GDM1 (cell line): ENCODE measurements at regions not wholly inside any gene's neighbourhood (a gene's known extent, or its start where the extent isn't known, plus 50 kb on each side); places are given as distances from the start of the nearest gene placed in this dataset.
"Not testable (repeated sequence)": the region's sequence is repeated elsewhere in the genome, so short reads cannot be mapped to it uniquely, and the experiment has no call there.

ENCODE experiments used
- DNase-seq: peaks from one replicate; lab custom pipeline; 2025; lab: John Stamatoyannopoulos, UW

DNA sequence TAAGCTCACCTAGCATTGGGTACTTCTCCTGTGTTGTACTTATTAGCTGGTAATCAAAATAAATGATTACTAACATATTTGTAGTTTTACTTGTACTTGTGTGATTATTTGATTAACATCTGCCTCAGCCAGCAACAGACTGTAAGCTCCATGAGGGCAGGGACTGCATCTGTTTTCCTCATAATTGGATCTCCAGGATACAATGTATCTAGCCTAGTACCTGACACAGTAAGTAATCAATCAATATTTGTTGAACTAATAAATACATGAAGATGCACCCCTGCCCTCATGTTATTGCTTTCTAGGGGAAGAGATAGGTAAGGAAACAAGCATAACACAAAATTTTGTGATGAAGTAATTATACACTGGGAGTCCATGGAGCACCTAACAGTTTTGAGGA, 101.5 kb downstream of the TENT5C start:
- no peak for DNase-seq

DNA sequence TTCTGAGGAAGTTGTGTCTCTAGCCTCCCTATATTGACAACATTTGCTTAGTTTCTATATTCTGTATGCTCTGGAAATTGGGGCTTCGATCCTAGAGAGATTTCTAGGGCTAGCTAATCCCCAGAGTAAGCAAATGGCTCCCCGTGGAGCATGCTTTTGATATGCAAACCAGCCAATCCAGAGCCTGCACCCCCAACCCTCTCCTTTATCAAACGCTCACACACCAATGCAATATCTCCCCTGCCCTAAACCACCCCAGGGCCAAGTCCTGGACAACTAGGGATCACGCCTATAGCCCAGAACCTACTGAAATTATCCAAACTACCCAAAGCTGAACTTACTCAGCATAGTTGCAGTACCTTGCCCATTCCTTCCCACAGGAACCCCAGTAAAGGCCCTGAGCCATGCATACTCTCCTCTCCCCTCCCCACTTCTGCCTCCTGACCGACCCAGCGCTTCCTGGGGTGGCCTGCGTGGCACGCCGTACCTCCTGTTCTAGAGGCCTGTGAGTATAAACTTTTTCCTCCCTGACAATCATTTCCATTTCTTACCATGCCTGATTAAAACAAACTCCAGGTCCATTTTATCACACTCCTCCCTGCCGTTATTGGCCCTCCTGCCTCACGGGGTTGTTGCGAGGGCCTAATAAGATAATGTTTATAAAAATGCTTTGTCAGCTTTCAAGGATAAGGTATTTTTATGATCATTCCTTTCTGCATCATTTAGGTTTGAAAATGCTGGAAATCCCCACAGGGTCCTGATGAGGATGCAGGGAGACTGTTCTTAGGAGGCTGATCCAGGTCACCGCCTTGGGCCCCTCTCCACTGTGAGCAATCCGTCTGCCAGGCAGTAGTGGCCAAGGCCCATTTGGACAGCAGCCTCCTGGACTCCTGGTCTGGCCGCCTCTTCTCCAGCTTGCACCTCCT, 102.7 kb downstream of the TENT5C start:
- DNase-seq, result no peak

DNA sequence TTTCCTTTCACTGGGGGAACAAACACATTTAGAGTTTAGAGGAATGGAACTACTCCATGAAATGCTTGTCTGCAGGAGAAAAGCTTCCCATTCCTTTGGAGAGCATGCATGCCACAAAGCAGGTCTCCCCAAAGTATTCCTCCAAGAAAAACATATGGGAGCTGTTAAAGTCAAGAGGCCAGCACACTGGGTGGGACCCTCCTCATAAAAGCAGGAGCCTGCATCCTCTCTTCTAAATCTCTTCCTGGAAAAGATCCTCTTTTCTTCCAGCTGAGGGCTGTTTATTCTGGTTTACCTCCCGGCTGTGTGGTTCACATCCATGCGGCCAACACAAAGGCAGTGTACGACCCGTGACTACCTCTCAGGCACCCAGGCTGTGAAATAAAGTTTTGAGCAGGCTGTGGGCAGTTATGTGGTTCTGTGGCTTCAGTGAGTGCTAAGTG, 103.4 kb downstream of the TENT5C start:
- DNase-seq, result no peak

DNA sequence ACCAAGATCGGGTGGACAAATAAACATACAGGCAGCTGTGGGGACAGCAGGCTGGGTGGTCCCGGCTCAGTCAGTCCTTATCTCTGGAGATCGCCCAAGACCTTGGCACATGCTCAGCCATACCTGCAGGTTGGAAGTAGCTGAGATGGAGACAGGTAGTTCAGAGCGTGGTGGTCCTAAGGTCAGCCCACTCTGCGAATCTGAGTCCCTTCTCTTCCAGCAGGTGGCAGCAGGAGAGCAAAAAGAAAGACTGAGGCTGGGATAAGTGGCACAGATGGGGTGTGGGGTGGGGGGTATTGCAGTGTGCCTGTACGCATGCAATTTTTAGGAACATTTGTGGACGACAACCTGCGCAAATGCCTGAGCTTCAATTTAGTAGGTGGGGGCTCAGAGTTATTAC, 104.9 kb downstream of the TENT5C start:
- DNase-seq, result no peak

DNA sequence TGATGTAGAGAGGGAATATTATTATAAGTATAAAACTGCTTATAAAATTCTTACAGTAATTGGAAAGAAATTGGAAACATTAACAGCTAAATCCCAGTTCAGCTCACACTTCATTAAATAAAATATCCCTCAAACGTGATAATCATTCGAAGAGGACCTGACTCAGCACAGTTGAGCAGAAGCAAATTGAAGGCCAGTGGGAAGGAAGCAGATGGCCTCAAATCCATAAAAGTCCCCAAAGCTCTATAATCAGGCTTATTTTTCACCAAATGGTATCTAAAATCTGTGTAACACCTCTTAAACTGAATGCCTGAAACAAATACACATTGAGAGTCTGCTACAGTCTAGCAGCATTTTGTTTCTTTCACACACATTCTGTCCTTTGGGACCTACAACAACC, 106.8 kb downstream of the TENT5C start:
- DNase-seq, result no peak

DNA sequence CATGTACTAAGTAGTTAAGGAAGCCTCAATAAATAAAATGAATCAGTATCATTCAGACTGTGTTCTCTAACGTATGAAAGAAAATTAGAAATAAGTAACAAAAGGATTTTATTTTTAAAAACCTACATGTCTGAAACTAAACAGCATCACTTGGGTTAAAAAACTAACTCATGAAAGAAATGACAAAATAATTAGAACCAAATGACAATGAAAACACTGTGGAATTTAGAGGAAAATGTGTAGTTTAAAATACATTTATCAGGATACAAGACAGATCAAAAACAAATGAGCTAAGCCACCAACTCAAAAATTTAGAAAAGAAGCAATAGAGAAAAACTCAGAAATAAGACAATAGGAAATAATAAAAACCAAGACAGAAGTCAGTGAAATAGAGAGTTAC, 108.7 kb downstream of the TENT5C start:
- no peak for DNase-seq

DNA sequence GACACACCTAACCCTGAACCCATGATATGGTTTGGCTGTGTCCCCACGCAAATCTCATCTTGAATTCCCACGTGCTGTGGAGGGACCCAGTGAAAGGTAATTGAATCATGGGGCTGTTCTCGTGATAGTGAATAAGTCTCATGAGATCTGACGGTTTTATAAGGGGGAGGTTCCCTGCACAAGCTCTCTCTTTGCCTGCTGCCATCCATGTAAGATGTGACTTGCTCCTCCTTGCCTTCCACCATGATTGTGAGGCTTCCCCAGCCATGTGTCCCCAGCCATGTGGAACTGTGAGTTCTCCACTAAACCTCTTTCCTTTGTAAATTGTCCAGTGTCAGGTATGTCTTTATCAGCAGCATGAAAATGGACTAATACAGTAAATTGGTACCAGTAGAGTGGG, 110.2 kb downstream of the TENT5C start:
- DNase-seq, result not testable (repeated sequence)

DNA sequence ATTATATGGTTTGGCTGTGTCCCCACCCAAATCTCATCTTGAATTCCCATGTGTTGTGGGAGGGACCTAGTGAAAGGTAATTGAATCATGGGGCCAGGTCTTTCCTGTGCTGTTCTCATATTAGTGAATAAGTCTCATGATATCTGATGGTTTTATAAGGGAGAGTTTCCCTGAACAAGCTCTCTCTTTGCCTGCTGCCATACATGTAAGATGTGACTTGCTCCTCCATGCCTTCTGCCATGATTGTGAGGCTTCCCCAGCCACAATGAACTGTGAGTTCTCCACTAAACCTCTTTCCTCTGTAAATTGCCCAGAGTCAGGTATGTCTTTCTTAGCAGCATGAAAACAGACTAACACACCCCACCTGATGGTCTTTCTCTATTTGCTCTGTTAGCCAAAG, 112.1 kb downstream of the TENT5C start:
- not testable (repeated sequence) for DNase-seq

DNA sequence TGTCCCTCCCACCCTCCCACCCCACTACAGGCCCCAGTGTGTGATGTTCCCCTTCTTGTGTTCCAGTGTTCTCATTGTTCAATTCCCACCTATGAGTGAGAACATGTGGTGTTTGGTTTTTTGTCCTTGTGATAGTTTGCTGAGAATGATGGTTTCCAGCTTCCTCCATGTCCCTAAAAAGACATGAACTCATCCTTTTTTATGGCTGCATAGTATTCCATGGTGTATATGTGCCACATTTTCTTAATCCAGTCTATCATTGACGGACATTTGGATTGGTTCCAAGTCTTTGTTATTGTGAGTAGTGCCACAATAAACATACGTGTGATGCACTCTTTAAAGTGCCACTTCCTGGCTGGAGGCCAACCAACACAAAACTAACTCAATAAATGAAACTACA, 112.7 kb downstream of the TENT5C start:
- DNase-seq, result not testable (repeated sequence)

DNA sequence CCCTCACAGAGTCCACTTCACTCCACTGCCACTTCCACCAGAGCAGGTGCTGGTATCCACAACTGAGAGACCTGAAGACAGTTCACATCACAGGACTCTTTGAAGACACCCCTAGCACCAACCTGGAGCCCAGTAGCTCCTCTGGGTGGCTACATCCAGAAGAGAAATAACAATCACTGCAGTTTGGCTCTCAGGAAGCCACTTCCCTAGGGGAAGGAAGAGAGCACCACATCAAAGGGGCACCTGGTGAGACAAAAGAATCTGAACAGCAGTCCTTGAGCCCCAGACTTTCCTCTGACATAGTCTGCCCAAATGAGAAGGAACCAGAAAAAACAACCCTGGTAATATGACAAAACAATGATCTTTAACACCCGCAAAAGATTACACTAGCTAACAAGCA, 113.2 kb downstream of the TENT5C start:
- DNase-seq, result no peak

DNA sequence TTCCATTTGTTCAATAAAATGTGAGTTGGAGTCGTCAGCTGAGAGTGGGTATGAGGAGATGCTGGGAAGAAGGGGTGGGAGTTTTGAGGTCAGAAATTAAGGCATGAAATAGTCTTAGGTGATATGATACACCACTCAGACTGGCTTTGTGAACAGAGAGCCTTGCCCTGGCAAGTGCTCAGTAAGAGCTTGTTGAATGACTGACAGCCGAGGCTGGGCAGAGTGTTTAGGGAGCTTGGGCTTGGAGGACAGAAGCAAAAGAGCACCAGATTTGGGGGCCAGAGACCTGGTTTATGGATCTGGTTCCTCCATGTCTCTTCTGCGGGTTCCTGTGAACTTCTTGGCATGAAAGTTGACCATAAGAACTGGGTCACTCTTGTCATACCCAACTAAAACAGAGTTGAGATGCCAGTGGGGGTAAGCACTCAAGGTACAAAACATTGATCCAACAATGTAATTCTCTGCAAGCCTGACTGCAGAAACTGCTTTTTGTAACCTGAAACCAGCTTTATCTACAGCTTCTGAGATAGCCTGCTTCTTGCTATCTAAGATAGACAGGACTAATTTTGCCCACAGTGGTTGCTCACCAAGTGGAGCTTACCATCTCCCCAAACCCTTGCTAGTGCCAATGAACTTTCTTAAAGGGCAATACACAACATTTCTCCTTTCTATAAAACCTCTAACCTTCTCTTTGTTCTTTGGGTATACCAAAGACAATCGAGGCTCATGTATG, 126.4 kb downstream of the TENT5C start:
- DNase-seq, result no peak

DNA sequence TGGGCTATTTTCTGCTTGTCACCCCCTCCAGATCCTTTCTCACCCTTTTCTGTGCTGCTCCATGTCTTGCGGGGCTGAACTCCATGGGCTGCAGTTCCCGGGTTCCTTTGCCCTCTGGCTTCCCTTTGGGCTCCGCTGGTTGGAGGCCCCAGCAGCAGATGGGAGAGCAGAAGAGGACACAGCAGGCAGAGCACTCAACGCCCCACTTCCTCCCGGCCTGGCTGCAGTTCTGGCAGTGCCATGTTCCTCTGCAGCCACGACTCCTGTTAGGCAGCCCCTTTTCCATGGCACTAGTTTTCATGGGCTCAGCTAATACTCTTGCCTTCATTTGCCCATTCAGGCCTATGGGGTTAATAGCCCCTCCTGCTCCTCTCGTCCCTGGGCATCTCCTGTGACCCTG, 127.1 kb downstream of the TENT5C start:
- DNase-seq, result no peak

DNA sequence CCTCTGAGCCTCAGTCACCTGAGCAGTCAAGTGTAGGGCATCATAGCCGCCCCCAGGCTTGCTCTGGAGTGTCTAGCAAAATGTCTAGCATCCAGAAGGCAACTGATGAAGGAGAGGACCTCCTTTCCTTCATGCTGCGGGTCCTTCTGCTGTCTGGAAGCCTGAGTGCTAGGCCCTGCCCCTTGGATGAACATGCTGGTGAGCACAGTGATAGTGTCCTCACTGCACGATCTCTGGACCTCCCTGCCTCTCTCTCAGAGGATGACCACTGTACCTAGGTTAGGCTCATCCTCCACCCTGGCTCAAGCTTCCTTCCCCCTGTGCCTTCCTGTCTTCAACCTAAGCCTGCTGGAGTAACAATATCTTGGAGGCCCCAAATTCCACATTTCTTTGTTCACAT, 128.6 kb downstream of the TENT5C start:
- DNase-seq, result no peak

DNA sequence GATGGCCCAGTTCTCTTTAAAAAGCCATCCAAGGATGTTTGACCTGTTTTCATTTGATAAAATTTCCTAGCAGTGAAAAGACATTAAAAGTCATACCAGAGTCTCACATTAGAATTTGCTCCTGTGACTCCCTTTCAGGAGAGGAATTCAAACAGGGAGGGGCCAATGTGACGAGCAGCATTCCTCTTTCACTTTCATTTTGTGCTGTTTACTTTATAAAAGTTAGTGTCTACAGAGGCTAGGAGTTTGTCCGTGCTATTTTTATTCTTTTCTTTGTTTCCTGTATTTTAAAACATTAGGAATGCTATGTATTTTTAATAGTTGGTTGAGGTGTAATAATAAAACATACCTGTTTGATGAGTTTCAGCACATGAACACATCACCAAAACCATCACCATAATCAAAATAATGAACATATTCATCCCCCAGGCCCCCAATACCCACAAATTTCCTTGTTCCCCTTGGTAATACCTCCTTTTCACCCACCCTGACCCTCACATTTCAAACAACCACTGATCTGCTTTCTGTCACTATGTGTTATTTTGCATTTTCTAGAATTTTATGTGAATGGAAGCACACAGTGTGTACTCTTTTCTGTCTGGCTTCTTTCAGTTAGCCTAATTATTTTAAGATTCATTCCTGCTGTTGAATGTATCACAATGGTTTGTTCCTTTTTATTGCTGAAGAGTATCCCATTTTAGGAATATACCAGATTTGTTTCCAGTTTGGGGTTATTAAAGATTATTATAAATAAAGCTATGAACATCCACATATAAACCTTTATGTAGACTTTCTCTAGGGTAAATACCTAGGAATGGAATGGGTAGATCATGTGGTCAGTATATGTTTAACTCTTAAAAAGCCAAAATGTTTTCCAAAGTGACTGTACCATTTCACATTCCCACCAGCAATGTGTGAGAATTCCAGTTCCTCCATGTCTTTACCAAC, 129.5 kb downstream of the TENT5C start:
- no peak for DNase-seq

DNA sequence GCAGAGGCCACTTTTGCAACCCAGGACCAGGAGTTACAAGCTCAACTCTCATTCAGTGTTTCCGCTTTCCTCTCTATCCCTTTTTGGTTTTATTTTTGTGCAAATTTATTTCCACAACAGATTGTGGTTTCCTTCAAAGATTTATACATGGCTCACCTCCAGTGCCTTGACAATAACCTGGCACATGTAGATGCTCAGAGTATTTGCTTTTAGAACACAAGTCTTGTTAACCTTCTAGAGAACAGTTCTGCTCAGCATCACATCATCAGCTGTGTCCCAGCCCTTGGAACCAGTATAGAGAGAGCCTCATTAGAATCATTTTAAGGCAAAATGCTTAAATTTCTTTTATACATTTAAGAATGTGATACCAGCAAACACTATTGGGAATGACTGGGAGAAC, 133.7 kb downstream of the TENT5C start:
- DNase-seq, result no peak

DNA sequence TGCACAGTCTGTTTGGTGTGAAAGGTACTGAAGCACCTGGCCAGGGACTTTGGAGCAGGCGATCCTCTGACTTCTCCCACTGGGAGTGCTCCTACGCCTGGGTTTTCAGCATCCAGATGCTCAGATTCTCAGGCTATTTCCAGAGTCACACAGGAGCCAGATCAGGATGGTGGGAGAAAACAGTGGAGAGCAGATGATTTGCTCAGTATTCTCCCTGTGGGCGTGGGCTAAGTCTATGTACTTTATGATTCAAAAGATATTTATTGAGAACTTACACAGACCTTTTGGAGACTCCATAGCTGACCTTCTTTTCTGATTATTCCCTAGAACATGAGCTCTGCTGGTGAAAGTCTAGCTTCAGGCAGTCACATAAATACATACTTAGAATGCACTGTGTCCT, 134.6 kb downstream of the TENT5C start:
- no peak for DNase-seq

DNA sequence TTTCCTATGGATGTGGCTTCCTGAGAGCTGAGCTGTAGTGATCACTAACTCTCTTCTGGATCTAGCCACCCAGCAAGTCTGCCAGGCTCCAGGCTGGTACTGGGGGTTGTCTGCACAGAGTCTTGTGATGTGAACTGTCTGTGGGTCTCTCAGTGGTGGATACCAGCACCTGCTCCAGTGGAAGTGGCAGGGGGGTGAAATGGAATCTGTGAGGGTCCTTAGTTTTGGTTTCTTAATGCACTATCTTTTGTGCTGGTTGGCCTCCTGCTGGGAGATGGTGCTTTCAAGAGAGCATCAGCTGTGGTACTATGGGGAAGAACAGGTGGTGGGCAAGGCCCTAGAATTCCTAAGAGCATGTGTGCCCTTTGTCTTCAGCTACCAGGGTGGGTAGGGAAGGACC, 140.7 kb downstream of the TENT5C start:
- DNase-seq, result not testable (repeated sequence)

DNA sequence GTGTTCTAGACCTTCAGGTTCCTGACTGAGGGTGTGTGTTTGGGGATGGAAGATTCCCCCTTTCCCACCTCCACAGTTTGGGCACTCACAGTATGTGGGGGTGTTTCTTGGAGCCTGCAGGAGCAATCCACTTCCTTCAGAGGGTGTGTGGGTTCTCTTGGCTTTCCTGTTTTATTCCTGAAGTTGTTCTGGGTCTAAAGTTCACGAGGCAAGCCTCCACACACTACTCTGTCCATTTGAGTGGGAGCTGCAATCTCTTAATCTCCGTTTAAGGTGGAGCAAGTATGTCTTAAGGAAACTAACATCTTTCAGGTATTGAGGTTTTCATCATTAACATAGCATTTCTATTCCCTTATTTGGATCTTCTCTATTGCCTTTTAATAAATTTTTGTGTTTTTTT, 141.8 kb downstream of the TENT5C start:
- DNase-seq, result no peak

DNA sequence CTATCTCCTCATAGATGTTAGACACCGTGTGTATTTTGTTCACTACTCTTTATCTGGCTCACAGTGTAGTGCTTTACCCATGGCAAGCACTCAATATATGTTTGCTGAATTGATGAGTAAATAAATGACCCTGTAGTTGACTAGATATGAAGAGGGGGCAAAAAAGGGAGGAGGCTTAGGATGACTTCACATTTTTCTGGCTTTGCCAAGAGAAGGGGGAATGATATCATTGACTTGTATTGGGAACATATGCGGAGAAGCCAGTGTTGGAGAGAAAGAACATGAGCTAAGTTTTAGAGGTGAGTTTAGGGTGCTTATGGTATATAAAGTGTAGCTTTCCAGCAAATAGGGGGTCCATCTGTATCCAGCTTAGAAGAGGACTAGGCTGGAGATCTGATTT, 145.5 kb downstream of the TENT5C start:
- no peak for DNase-seq

DNA sequence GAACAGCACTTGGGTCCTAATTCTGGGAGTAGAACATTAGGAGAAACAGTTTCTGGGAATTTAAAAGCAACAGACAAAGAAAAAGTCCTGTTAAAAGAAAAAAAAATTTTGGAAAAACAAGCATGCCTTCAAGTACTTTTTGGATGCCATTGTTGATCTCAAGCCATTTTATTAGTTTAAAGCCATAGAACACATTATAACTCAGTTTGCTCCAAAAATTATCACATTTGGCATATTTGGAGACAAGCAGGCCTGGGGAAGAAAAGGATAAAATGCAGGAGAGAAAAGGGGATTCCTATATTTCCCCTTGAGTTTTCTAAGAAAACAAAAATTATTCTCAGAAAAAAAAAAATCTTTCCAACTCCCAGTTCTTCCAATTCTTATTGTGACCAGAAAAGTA, 146.8 kb downstream of the TENT5C start:
- DNase-seq, result no peak

DNA sequence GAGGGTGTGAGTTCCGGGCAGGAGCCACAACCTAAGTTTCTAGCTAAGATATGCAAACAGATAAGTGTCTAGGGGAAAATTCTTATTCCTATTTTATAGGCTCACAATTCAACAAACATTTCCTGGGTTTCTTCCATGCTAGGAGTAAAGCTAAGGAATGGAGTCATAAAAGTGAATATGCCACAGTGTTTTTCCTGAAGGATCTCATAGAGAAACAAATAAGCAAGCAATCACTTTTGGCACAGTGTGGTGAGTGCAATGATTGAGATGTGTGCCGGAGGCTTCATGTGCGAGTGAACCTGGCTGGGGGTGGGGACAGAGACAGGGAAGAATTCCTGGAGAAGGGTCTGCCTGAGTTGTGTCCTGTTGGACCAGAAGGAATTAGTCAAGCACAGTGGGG, 147.4 kb downstream of the TENT5C start:
- DNase-seq, result no peak

DNA sequence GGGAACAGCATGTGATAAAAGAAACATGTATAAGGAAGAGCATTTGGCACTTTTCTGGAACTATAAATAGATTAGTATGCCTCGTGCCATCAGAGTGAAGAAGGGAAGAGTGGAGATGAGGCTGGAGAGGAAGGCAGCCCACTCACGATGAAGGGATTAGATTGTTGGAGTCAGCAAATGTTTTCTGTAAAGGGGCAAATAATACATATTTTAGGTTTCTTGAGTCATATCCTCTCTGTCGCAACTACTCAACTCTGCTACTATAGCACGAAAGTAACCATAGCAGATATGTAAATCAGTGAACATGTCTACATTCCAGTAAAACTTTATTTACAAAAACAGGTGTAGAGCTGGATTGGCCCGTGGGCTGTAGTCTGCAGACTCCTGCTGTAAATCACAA, 147.8 kb downstream of the TENT5C start:
- no peak for DNase-seq
